Activated CD4-positive, alpha-beta T cell treated with anti-CD3 and anti-CD28 coated beads, Interleukin-2, Interleukin-6, amounts not matched to agents 100 ng/mL and 50 ng/mL, durations not matched to agents 16 hours and 8 hours (primary cell): ENCODE measurements at regions not wholly inside any gene's neighbourhood (a gene's known extent, or its start where the extent isn't known, plus 50 kb on each side); places are given as distances from the start of the nearest gene placed in this dataset.

Experiments used
- DNase-seq: peaks from one replicate; pipeline ENCODE4 v3.0.0-alpha.2; 2020

GRCh38 chr2:122858813-122859212 lies 1103.4 kb downstream of the TSN start:
- no peak for DNase-seq

- DNase-seq: no peak
Measured at GRCh38 chr2:122859260-122859659, 1103.8 kb downstream of the TSN start.

- DNase-seq: no peak
Measured at GRCh38 chr2:122863532-122863931, 1108.1 kb downstream of the TSN start.

DNA sequence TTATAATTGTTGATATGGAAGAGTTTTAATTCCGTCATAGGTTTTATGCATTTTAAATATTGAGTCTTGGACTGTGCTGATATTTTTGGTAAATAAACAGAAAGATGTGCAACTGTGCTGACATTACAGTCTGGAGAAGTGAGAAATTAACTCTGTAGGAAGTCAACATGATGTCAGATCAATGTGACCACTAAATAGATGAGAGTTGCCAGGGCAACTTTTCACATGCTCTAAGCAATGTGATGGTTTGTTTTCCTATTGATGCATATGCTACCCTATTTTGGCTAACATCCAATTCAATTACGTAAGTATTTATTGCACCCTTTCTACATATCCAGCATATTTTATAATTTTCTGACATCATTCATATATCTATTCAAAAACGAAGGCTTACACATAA lies 1109.3 kb downstream of the TSN start:
- no peak for DNase-seq

DNA sequence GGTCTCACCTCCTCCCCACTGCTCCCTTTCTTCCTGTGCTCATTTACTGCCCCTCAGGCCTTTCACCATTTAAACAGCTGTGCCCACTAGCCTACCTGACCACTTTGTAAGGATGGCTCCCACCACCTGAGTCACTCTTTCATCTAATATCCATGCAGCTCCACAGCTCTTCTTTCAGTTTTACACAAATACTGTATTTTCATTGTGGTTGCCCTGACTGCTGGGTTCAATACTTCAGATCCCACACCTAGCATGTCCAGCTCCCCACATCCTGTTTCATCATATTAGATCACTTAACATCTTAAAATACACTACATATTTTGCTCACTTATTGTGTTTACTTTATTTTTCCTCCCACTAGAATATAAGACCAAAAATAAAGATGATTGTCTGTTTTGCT lies 1110.6 kb downstream of the TSN start:
- DNase-seq: no peak

DNA sequence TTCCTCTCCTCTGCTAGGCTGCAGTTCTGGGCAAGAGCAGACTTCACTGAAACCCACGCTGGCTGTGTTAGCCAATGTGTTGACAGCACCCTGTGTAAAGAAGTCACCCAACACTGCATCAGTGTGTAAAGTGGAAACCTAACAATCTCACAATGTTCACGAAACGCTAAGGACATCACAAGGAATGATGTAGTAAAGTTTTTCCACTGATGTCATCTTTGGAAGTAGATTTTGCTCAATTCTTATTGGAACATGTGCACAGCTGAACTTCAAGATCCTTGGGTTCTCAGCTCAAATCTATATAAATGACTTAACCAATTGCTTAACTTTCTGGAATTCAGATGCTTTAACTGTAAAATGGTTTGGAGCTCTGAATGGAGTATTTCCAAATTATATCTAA lies 1112.5 kb downstream of the TSN start:
- DNase-seq: no peak

DNA sequence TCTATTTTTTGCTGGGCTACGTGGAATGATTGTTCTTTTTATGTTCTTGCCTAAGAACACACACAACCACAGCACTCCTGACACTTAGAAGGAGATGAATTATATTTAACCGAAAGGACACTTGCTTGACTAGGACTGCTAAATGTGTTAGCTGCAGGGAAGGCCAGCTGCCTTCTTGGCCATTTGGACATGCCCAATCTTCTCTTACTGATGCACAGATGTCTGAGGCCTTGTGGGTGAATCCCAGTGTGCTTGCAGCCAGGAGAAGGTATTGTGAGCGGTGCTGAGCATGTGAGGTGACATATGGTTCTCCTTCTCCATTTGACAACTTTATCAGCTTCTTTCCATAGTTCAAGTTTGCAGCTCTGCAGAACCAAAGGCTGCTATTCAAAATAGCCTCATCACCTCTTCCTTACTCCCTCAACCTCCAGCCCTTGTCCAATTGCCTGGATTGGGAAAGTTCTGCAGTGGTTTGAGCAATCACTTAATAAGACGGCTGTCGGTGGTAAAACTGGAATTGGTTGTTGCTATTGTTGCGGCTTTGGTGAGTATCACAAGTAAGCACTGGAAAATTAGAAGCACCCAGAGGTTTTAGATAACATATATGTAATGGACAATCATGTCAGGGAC lies 1113.3 kb downstream of the TSN start:
- no peak for DNase-seq

DNA sequence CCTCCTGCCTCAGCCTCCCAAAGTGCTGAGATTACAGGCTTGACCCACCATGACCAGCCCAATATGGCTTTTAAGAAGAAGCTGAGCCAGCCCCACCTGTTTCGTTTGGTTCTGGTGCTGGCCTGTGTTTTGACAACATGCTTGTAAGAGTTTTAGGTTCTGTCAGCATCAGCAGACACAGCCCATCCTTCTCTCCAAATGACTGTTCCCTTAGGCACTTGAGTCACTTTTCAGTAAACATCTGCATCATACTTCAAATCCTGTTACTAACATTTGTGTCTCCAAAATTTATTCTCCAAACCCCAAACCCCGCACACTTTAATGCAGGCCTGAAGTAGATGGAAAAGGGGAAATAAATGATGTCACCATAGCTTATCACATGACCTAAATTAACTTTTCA lies 1118.5 kb downstream of the TSN start:
- peak; percentile 0 for DNase-seq

DNA sequence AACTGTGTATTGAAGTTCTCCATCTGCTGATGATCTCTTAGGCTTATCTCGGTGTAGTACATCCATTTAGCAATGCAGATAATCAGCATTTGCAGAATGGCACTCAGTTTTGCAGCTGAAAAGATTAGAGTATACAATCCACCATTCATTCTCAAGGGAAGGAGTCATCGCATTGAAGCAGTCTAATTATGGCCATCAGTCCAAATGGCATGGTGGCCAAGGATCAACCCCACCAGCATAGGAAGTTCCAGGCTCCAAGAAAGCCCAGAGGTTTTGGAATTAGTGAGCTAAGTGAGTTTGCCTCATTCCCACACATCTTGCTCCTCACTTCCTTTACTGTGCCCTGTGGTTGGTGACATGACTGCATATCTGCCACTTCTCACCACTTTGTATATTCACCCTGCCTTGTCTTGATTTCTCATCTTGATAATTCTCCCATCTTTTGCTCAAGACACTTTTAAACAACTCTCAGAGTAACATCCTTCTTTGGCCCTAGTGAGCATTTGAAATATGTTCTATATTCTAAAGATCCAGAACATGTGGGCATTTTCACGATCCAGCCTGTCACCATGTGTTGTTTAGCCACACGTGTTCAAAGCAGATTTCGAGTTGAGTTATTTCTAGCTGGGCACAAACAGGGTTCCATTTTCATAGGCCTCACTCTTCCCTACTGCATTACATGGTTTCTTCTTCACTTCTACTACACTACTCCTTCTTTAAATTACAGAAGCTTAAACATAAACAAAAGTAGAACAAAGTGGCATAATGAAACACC lies 1119.8 kb downstream of the TSN start:
- DNase-seq: no peak

DNA sequence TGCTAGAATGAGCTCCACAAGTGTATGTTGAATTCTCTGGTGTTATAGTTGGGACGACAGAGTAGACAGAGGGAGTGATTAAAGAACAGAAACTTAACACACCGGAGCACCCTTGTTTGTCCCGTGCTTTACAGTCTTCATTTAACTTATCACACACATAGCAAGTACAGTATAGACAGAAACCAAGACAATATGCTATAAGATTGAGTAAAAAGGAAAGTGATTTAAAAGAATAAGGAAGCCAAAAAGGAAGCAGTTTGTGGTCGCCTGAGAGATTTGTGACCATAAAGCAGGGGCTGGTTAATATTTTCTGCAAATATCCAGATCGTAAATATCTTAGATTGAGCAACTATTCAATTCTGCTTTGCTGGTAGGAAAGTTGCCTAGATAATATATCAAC lies 1128.4 kb downstream of the TSN start:
- no peak for DNase-seq

DNA sequence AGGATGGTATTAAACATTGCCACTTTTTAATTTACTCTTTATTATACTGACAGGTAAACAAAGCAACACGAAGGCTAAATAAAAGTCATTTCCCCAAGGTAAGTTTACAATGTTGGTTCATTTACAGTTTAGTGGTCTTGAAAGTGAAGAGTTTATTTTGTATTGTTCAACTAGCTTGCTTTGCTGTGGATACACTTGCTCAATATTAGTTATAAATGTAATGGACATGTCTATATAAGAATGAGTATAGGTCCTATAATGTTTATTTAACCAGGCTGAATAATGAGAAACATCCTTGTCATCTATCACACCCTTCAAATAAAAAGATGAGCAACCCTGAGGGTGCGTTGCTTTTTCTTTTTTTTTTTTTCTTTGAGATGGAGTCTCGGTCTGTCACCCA lies 1129.4 kb downstream of the TSN start:
- no peak for DNase-seq

DNA sequence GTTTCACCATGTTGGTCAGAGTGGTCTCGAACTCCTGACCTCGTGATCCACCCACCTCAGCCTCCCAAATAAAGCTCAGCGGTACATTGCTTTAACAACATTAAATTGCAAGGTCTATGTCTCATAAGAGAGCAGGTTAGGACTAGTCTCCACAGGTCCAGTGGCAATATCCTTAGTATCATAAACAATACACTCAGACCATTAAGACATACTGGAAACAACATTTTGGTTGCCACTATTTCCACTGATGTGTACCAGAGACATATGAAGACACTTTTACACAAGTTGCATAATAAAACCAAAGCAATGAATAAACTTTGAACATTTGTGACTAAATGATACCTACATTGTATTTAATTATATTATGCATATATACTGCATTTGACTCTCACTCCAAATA lies 1130.0 kb downstream of the TSN start:
- no peak for DNase-seq

GRCh38 chr2:122886479-122887145 lies 1131.2 kb downstream of the TSN start:
- DNase-seq: no peak

DNA sequence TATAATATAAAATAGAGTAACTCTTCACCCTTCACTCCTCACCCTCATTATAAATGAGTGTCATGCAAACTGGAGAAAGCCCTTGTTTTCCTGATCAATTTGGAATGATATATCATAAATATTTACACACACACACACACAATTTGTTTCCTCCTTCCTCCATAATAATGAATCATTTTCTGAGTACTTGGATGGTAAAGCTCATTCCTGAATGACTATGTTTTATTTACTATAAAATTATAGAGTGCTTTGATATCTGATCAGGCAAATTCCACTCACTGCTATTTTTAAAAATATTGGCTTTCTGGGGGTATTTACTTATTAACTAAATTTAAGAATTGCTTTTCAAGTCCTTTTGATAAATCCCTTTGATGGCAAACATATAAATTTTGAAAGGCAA lies 1125.5 kb upstream of the CNTNAP5 start:
- no peak for DNase-seq

- no peak for DNase-seq
Measured at GRCh38 chr2:122905431-122905830, 1119.7 kb upstream of the CNTNAP5 start.

DNA sequence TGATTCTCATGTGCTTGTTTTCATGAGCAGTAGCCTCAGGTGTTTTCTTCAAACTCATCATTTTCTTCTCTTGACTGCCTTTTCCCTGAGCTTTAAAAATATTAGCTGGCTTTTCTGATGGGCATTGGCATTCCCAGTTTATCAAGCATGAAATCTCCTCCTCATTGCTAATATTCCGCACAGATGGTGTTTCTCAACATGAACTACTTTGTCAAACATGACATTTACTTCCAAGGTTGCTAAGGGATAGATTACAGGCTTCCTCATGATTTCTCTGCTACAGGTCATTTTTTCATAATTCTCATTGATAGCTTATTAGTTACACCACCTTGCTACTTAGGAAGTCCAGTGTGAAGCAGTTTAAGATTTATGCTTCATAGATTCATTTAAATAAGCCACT lies 1116.9 kb upstream of the CNTNAP5 start:
- DNase-seq: no peak

GRCh38 chr2:122927197-122927596 lies 1097.9 kb upstream of the CNTNAP5 start:
- no peak for DNase-seq

GRCh38 chr2:122927710-122928557 lies 1097.2 kb upstream of the CNTNAP5 start:
- DNase-seq: no peak

DNA sequence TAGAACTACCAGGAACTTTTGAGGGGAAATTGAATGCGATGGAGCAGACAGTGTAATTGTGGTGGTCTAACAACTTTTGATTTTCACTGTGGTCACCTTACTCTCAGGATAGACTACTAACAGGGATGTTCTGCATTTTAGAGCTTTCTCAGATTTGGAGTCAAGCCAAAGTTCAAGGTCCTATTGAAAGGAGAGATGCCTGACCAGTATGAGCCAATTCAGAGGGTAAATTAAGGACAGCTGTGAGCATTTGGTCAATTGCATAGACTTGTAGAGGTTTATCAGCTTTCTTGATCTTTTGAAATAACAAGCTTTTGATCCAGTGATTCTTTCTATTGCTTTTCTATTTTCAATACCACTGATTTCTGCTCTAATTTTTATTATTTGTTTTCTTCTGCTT lies 1095.7 kb upstream of the CNTNAP5 start:
- DNase-seq: no peak

- DNase-seq: no peak
Measured at GRCh38 chr2:122935506-122935905, 1089.6 kb upstream of the CNTNAP5 start.

- no peak for DNase-seq
Measured at GRCh38 chr2:122939796-122940195, 1085.3 kb upstream of the CNTNAP5 start.

DNA sequence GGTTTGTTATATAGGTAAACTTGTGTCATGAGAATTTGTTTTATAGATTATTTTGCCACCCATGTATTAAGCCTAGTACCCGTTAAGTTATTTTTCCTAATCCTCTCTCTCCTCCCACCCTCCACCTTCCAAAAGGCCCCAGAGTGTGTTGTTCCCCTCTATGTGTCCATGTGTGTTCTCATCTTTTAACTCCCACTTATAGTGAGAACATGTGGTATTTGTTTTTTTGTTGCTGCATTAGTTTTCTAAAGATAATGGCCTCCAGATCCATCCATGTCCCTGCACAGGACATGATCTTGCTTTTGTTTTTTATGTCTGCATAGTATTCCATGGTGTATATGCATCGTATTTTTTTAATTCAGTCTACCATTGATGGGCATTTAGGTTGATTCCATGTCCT lies 1075.6 kb upstream of the CNTNAP5 start:
- no peak for DNase-seq

DNA sequence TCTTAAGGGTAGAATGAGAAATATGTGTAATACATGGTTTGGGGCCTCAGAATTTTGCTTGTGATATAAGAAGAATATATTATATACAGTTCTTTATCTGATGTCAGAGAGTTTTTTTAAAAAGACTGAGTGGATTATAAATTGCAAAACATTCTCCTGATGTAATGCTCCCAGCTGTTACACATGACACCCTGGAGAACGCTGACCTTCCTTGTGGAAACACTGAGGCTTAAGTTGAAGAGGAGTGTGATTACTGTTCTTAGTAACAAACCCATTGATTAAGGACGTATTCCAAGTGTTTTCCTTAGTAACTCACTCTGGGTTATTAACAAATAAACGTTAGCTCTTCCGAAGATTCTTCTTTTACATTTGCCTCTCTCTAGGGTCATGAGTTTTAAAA lies 1069.3 kb upstream of the CNTNAP5 start:
- DNase-seq: no peak
